Smooth muscle cell (in vitro differentiated cells): ENCODE measurements at regions not wholly inside any gene's neighbourhood (a gene's known extent, or its start where the extent isn't known, plus 50 kb on each side); places are given as distances from the start of the nearest gene placed in this dataset.

ENCODE experiments used
- DNase-seq: peaks from one replicate; lab custom pipeline; 2025; ENCODE audit not compliant: unreplicated experiment; lab: John Stamatoyannopoulos, UW
- H2AFZ ChIP-seq: fragments of 200-600 bp; sonication (generic); 2 replicates; pipeline ENCODE4 v1.6.0; 2016; ENCODE audit warnings: antibody characterized with exemption, low read depth, mild to moderate bottlenecking
- H3F3A ChIP-seq: fragments of 200-600 bp; sonication (generic); 2 replicates; pipeline ENCODE4 v1.6.0; 2017; ENCODE audit warnings: antibody characterized with exemption, low read depth
- H3K27ac ChIP-seq: fragments of 200-600 bp; sonication (generic); 2 replicates; pipeline ENCODE4 v1.5.1; 2016; ENCODE audit warnings: low read depth, mild to moderate bottlenecking
- H3K27me3 ChIP-seq: fragments of 200-600 bp; sonication (generic); 2 replicates; pipeline ENCODE4 v1.6.1; 2016; ENCODE audit warnings: low read depth, mild to moderate bottlenecking
- H3K36me3 ChIP-seq: fragments of 200-600 bp; sonication (generic); 2 replicates; pipeline ENCODE4 v1.5.1; 2016; ENCODE audit warnings: low read depth
- H3K4me1 ChIP-seq: fragments of 200-600 bp; sonication (generic); 2 replicates; pipeline ENCODE4 v1.5.1; 2016; ENCODE audit warnings: low read depth
- H3K4me2 ChIP-seq: fragments of 200-600 bp; sonication (generic); 2 replicates; pipeline ENCODE4 v1.6.0; 2016; ENCODE audit warnings: mild to moderate bottlenecking
- H3K4me3 ChIP-seq: fragments of 200-600 bp; sonication (generic); 2 replicates; pipeline ENCODE4 v1.5.1; 2016; ENCODE audit warnings: mild to moderate bottlenecking
- H3K79me2 ChIP-seq: fragments of 200-600 bp; sonication (generic); 2 replicates; pipeline ENCODE4 v1.6.0; 2016; ENCODE audit warnings: low read depth, mild to moderate bottlenecking
- H3K9ac ChIP-seq: fragments of 200-600 bp; sonication (generic); 2 replicates; pipeline ENCODE4 v1.6.0; 2016; ENCODE audit warnings: low read depth
- H3K9me3 ChIP-seq: fragments of 200-600 bp; sonication (generic); replicated peaks from 2 replicates; pipeline ENCODE4 v1.5.1; 2016; ENCODE audit warnings: low read depth
- H4K20me1 ChIP-seq: fragments of 200-600 bp; sonication (generic); 2 replicates; pipeline ENCODE4 v1.6.0; 2016; ENCODE audit warnings: low read depth
- WGBS: methylation state at CpG from one replicate; pipeline ENCODE4 v1.1.7; 2016; ENCODE audit warnings: low lambda C conversion rate; 5-methylcytosine and 5-hydroxymethylcytosine counted together
- TF ChIP-seq, protein P1 (sequence below): fragments of 200-600 bp; sonication (generic); IDR thresholded peaks from 2 replicates; pipeline ENCODE4 v1.5.1; 2017; ENCODE audit warnings: borderline replicate concordance, mild to moderate bottlenecking, antibody characterized with exemption; ENCODE audit not compliant: insufficient read depth, poor library complexity, severe bottlenecking

DNA sequence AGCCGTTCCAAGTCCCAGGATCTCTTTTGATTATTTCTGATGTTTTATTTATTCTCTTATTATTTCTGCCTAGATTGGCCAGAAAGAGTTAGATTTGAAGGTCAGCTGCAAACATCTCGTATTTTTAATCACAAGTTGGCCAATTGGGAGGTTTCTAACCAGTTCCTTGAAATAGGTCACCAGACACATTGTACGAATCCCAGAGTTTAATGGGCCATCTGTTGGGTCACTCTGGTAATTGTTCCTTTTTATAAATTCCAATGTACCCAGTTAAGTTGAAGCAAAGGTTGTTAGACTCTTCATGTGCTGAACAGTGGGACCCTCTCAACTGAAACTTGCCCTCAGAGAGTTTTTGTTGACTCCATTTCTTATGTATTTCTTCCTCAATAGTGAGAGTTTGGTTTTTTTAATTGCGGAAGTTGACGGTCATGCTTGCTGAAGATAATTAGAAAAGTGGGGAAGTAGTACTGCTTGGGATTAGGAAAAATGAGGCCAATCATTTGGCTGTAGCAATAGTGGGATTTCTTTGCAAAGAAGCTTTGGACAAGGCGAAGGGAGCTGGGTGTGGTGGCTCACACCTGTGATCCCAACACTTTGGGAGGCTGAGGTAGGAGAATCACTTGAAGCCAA is 382.7 kb upstream of the RGS6 start:
- Histone ChIP-seq H3K4me2 (no peak overlapping the region), H3K9me3 (no peaks in the 10 kb centered on the region), H3K36me3 (no peaks in the 10 kb centered on the region), H3K79me2 (peaks cover 57% of the 10 kb centered on the region), H3K4me3 (no peak overlapping the region), H2AFZ (no peak overlapping the region), H3K9ac (no peak overlapping the region), H3K27me3 (no peaks in the 10 kb centered on the region), H4K20me1 (no peaks in the 10 kb centered on the region), H3K4me1 (peaks cover 17% of the 10 kb centered on the region), H3K27ac (peak overlapping the region; percentile 89), H3F3A (peaks cover 19% of the 10 kb centered on the region)
- TF ChIP-seq, protein P1, sequence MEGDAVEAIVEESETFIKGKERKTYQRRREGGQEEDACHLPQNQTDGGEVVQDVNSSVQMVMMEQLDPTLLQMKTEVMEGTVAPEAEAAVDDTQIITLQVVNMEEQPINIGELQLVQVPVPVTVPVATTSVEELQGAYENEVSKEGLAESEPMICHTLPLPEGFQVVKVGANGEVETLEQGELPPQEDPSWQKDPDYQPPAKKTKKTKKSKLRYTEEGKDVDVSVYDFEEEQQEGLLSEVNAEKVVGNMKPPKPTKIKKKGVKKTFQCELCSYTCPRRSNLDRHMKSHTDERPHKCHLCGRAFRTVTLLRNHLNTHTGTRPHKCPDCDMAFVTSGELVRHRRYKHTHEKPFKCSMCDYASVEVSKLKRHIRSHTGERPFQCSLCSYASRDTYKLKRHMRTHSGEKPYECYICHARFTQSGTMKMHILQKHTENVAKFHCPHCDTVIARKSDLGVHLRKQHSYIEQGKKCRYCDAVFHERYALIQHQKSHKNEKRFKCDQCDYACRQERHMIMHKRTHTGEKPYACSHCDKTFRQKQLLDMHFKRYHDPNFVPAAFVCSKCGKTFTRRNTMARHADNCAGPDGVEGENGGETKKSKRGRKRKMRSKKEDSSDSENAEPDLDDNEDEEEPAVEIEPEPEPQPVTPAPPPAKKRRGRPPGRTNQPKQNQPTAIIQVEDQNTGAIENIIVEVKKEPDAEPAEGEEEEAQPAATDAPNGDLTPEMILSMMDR, result no peak
- DNase-seq, result no peak
- WGBS, result 97% methylated on average over 6 of the region's 6 CpGs

DNA sequence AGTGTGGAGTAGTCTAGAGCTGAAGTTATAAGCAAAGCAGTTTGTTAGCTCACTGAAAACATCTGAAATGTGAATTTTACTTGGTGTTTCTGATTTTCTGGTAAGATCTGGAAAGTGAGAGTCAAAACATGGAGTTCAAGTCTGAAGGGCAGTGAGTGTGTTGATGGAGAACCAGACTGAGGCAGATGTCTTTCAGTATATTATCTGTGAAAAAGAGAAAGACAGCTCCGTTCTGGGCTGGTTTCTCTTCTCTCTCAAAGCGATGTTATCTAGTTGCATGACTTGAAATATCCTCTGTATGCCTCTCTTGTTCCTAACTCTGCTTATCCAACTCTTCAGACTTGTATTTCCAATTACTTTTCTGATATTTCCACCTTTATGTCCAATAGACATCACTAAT is 381.9 kb upstream of the RGS6 start:
- H3K36me3 ChIP-seq, result no peaks in the 10 kb centered on the region
- H3K9ac ChIP-seq, result peak overlapping the region; percentile 28
- no peak overlapping the region for H3K4me3 ChIP-seq
- H3K4me2 ChIP-seq, result peak overlapping the region; percentile 61
- H3F3A ChIP-seq, result peaks cover 26% of the 10 kb centered on the region
- H4K20me1 ChIP-seq, result no peaks in the 10 kb centered on the region
- H3K9me3 ChIP-seq, result no peaks in the 10 kb centered on the region
- H3K79me2 ChIP-seq, result peaks cover 54% of the 10 kb centered on the region
- H3K27me3 ChIP-seq, result no peaks in the 10 kb centered on the region
- H2AFZ ChIP-seq, result no peak overlapping the region
- TF ChIP-seq, protein P1, result no peak
- H3K27ac ChIP-seq, result peak overlapping the region; percentile 89
- DNase-seq, result no peak
- WGBS, result 53% methylated on average over 2 of the region's 2 CpGs
- H3K4me1 ChIP-seq, result peaks cover 24% of the 10 kb centered on the region

DNA sequence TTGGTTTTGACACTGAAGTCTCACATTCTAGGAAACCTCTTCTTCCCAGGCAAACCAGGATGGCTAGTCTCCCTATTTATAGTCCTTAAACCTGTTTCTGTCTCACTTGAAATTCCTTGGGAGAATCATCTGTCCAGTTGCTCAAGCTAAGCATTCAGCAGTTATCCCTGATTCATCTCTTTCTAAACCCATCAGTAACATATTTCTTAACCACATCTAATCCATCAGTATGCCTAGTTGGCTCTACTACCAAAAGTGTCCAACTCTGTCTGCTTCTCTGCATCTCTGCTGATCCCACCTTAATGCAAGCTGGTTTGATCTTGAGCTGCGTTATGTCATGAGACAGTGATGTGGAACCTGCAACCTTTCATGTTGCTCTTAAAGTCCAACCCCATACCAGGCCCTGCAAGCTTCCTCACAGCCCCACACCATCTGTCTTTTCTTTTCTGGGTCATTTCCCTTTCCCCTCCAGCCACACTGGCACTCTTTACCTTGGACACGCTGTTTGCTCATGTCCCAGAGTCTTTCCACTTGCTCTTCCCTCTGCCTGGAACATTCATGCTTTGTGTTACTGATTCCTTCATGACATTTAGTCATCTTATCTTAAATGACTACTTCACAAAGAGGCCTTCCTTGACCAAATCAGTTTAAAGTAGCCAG is 380.8 kb upstream of the RGS6 start:
- H3K36me3 ChIP-seq, result no peaks in the 10 kb centered on the region
- TF ChIP-seq, protein P1, result no peak
- peaks cover 31% of the 10 kb centered on the region for H3K4me1 ChIP-seq
- no peaks in the 10 kb centered on the region for H4K20me1 ChIP-seq
- WGBS, result 11% methylated on average over 2 of the region's 2 CpGs
- H2AFZ ChIP-seq, result no peak overlapping the region
- peaks cover 58% of the 10 kb centered on the region for H3K79me2 ChIP-seq
- H3K4me2 ChIP-seq, result peak overlapping the region; percentile 61
- no peak overlapping the region for H3K4me3 ChIP-seq
- H3K9me3 ChIP-seq, result no peaks in the 10 kb centered on the region
- DNase-seq, result no peak
- peak overlapping the region; percentile 89 for H3K27ac ChIP-seq
- H3F3A ChIP-seq, result peaks cover 29% of the 10 kb centered on the region
- H3K27me3 ChIP-seq, result no peaks in the 10 kb centered on the region
- peak overlapping the region; percentile 42 for H3K9ac ChIP-seq

DNA sequence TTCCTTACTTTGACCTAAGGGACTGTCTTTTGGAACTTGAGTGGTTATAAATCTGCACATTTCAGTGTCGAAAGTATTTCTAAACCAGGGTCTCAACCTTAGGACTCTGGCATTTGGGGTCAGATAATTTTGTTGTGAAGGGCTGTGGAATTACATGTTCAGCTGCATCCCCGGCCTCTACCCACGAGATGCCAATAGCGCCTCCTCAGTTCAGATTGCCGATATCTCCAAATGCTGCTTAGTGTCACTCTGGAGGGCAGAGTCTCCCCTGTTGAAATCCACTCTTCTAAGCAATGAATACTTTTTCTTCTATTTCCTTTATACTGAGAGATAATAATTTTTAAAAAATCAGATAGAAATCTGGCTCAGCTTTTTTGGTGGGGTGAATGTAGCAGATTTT is 379.4 kb upstream of the RGS6 start:
- Histone ChIP-seq H3K27ac (peak overlapping the region; percentile 89), H3K79me2 (peaks cover 58% of the 10 kb centered on the region), H3K4me1 (peaks cover 34% of the 10 kb centered on the region), H3K9me3 (no peaks in the 10 kb centered on the region), H3K27me3 (no peaks in the 10 kb centered on the region), H3K36me3 (no peaks in the 10 kb centered on the region), H2AFZ (no peak overlapping the region), H3K4me2 (no peak overlapping the region), H3K9ac (no peak overlapping the region), H4K20me1 (no peaks in the 10 kb centered on the region), H3F3A (peaks cover 29% of the 10 kb centered on the region), H3K4me3 (no peak overlapping the region)
- DNase-seq, result no peak
- WGBS, result 91% methylated on average over 5 of the region's 5 CpGs
- TF ChIP-seq, protein P1, result no peak
